Fibroblast of lung (primary cell): ENCODE measurements at regions not wholly inside any gene's neighbourhood (a gene's known extent, or its start where the extent isn't known, plus 50 kb on each side); places are given as distances from the start of the nearest gene placed in this dataset.

Source experiments
- DNase-seq, 2 donors: peaks; one replicate each; pipeline versions ENCODE4 v3.0.0 to v3.0.0-alpha.2; 2010; ENCODE audit warnings: low read depth in 2 of 2
- H2AFZ ChIP-seq: 2 replicates; pipeline ENCODE4 v1.5.1; 2012; ENCODE audit warnings: low read length, control low read depth, inconsistent platforms
- H3K27ac ChIP-seq: 2 replicates; pipeline ENCODE4 v1.5.1; 2011; ENCODE audit warnings: low read length, control low read depth; ENCODE audit not compliant: insufficient read depth
- H3K27me3 ChIP-seq: 2 replicates; pipeline ENCODE4 v1.5.1; 2011; ENCODE audit warnings: mild to moderate bottlenecking, low read length; ENCODE audit not compliant: control insufficient read depth, insufficient read depth
- H3K36me3 ChIP-seq: 2 replicates; pipeline ENCODE4 v1.5.1; 2011; ENCODE audit warnings: low read length; ENCODE audit not compliant: control insufficient read depth, insufficient read depth
- H3K4me1 ChIP-seq: 2 replicates; pipeline ENCODE4 v1.5.1; 2011; ENCODE audit warnings: low read length; ENCODE audit not compliant: control insufficient read depth, insufficient read depth; ENCODE audit errors: extremely low read depth
- H3K4me2 ChIP-seq: 2 replicates; pipeline ENCODE4 v1.5.1; 2011; ENCODE audit warnings: low read length, control low read depth; ENCODE audit not compliant: insufficient read depth; ENCODE audit errors: extremely low read depth
- H3K4me3 ChIP-seq, 4 experiments: fragments of 200-600 bp in 1 of 4; sonication (generic) in 1 of 4; replicated peaks in 1 of 4; 2 replicates each; pipeline ENCODE4 v1.5.1; 2011 to 2016; ENCODE audit warnings: low read length in 4 of 4, low read depth in 3 of 4, mild to moderate bottlenecking in 3 of 4, control low read depth in 2 of 4, inconsistent platforms in 1 of 4, mixed read lengths in 1 of 4; ENCODE audit not compliant: insufficient read depth in 1 of 4; ENCODE audit errors: control extremely low read depth in 1 of 4
- H3K79me2 ChIP-seq: 2 replicates; pipeline ENCODE4 v1.5.1; 2012; ENCODE audit warnings: mild to moderate bottlenecking, low read length, inconsistent platforms; ENCODE audit not compliant: control insufficient read depth, insufficient read depth
- H3K9ac ChIP-seq: 2 replicates; pipeline ENCODE4 v1.5.1; 2011; ENCODE audit warnings: mild to moderate bottlenecking, low read length, control low read depth; ENCODE audit not compliant: insufficient read depth
- H3K9me3 ChIP-seq: 2 replicates; pipeline ENCODE4 v1.5.1; 2012; ENCODE audit warnings: low read depth, low read length; ENCODE audit not compliant: control insufficient read depth, insufficient read depth
- H4K20me1 ChIP-seq: 2 replicates; pipeline ENCODE4 v1.5.1; 2011; ENCODE audit warnings: low read length; ENCODE audit not compliant: control insufficient read depth, insufficient read depth; ENCODE audit errors: extremely low read depth
- CTCF ChIP-seq, 2 donors: IDR thresholded peaks in 1 of 2; conservative IDR thresholded peaks in 1 of 2; 1 replicate in 1 of 2; 2 replicates in 1 of 2; pipeline ENCODE4 v1.5.1; 2011 to 2012; ENCODE audit warnings: low read length in 2 of 2, control low read depth in 1 of 2, inconsistent platforms in 1 of 2, low read depth in 1 of 2, mild to moderate bottlenecking in 1 of 2
- EZH2 ChIP-seq: IDR thresholded peaks from 2 replicates; pipeline ENCODE4 v1.5.1; 2012; ENCODE audit warnings: low read length, control low read depth, mild to moderate bottlenecking; ENCODE audit errors: missing control alignments

GRCh38 chr2:65608466-65608865 lies 176.1 kb upstream of the SPRED2 start:
- Histone ChIP-seq H3K4me3 (no peak overlapping the region), H3K27me3 (peaks cover 3% of the 10 kb centered on the region), H3K27ac (no peak overlapping the region), H3K4me2 (no peak overlapping the region), H3K36me3 (no peaks in the 10 kb centered on the region), H3K79me2 (no peaks in the 10 kb centered on the region), H4K20me1 (no peaks in the 10 kb centered on the region), H3K9ac (no peak overlapping the region), H3K9me3 (no peaks in the 10 kb centered on the region), H3K4me1 (no peaks in the 10 kb centered on the region), H2AFZ (no peak overlapping the region)
- no peak for DNase-seq
- TF ChIP-seq CTCF (conservative IDR thresholded peaks at IDR 0.05 in 1 of 2, IDR thresholded peaks at IDR 0.05 in 1 of 2; ENCODE audit: low read depth in 1 of 2, low read length in 2 of 2) = no peak
- TF ChIP-seq EZH2 = no peak

- H3K4me3 ChIP-seq = no peak overlapping the region
- no peaks in the 10 kb centered on the region for H4K20me1 ChIP-seq
- no peaks in the 10 kb centered on the region for H3K79me2 ChIP-seq
- no peaks in the 10 kb centered on the region for H3K27me3 ChIP-seq
- no peak for DNase-seq
- no peak for TF ChIP-seq EZH2
- TF ChIP-seq CTCF (conservative IDR thresholded peaks at IDR 0.05 in 1 of 2, IDR thresholded peaks at IDR 0.05 in 1 of 2; ENCODE audit: low read depth in 1 of 2, low read length in 2 of 2) = no peak
- no peaks in the 10 kb centered on the region for H3K9me3 ChIP-seq
- no peak overlapping the region for H3K9ac ChIP-seq
- no peak overlapping the region for H2AFZ ChIP-seq
- H3K4me1 ChIP-seq = no peaks in the 10 kb centered on the region
- no peak overlapping the region for H3K4me2 ChIP-seq
- no peaks in the 10 kb centered on the region for H3K36me3 ChIP-seq
- H3K27ac ChIP-seq = no peak overlapping the region
Measured at GRCh38 chr2:65607662-65608305, 175.4 kb upstream of the SPRED2 start.

- H3K4me3 ChIP-seq = no peak overlapping the region
- no peaks in the 10 kb centered on the region for H3K79me2 ChIP-seq
- H4K20me1 ChIP-seq = no peaks in the 10 kb centered on the region
- TF ChIP-seq CTCF (conservative IDR thresholded peaks at IDR 0.05 in 1 of 2, IDR thresholded peaks at IDR 0.05 in 1 of 2; ENCODE audit: low read depth in 1 of 2, low read length in 2 of 2) (no peak), EZH2 (no peak)
- H3K4me2 ChIP-seq = no peak overlapping the region
- H3K9ac ChIP-seq = no peak overlapping the region
- no peaks in the 10 kb centered on the region for H3K27me3 ChIP-seq
- H3K4me1 ChIP-seq = no peaks in the 10 kb centered on the region
- no peaks in the 10 kb centered on the region for H3K9me3 ChIP-seq
- no peaks in the 10 kb centered on the region for H3K36me3 ChIP-seq
- no peak for DNase-seq
- H3K27ac ChIP-seq = no peak overlapping the region
- no peak overlapping the region for H2AFZ ChIP-seq
Measured at GRCh38 chr2:65605743-65606058, 173.3 kb upstream of the SPRED2 start.
